MM.1S (cell line): ENCODE measurements at regions not wholly inside any gene's neighbourhood (a gene's known extent, or its start where the extent isn't known, plus 50 kb on each side); places are given as distances from the start of the nearest gene placed in this dataset.

Experiments used
- DNase-seq: peaks from one replicate; pipeline ENCODE4 v3.0.0-alpha.2; 2015
- H2AFZ ChIP-seq: fragments of 300-600 bp; sonication (generic); 2 replicates; pipeline ENCODE4 v1.6.0; 2016; ENCODE audit warnings: antibody characterized with exemption, low read length
- H3F3A ChIP-seq: fragments of 300-600 bp; sonication (generic); 2 replicates; pipeline ENCODE4 v1.6.1; 2016; ENCODE audit warnings: mild to moderate bottlenecking, antibody characterized with exemption, low read length, moderate library complexity, mixed read lengths; ENCODE audit not compliant: insufficient read depth
- H3K27ac ChIP-seq: fragments of 300-600 bp; sonication (generic); 2 replicates; pipeline ENCODE4 v1.5.1; 2016; ENCODE audit warnings: mild to moderate bottlenecking, low read length
- H3K27me3 ChIP-seq: fragments of 300-600 bp; sonication (generic); replicated peaks from 2 replicates; pipeline ENCODE4 v1.6.0; 2016; ENCODE audit warnings: low read length; ENCODE audit not compliant: insufficient read depth
- H3K36me3 ChIP-seq: fragments of 300-600 bp; sonication (generic); replicated peaks from 2 replicates; pipeline ENCODE4 v1.6.1; 2016; ENCODE audit warnings: mild to moderate bottlenecking, low read length, mixed read lengths; ENCODE audit not compliant: insufficient read depth
- H3K4me1 ChIP-seq: fragments of 300-600 bp; sonication (generic); 2 replicates; pipeline ENCODE4 v1.6.1; 2016; ENCODE audit warnings: low read length, mixed read lengths
- H3K4me2 ChIP-seq: fragments of 300-600 bp; sonication (generic); 2 replicates; pipeline ENCODE4 v1.6.0; 2016; ENCODE audit warnings: low read depth, low read length
- H3K4me3 ChIP-seq: fragments of 300-600 bp; sonication (generic); 2 replicates; pipeline ENCODE4 v1.5.1; 2016; ENCODE audit warnings: low read length, mixed read lengths
- H3K79me2 ChIP-seq: fragments of 300-600 bp; sonication (generic); 2 replicates; pipeline ENCODE4 v1.6.1; 2016; ENCODE audit warnings: mixed run types, low read length, mixed read lengths
- H3K9ac ChIP-seq: fragments of 300-600 bp; sonication (generic); 2 replicates; pipeline ENCODE4 v1.6.1; 2016; ENCODE audit warnings: low read length, mixed read lengths
- H3K9me2 ChIP-seq: fragments of 300-600 bp; sonication (generic); replicated peaks from 2 replicates; pipeline ENCODE4 v1.6.1; 2016; ENCODE audit warnings: mild to moderate bottlenecking, low read length, mixed read lengths; ENCODE audit not compliant: insufficient read depth
- H3K9me3 ChIP-seq: fragments of 300-600 bp; sonication (generic); replicated peaks from 2 replicates; pipeline ENCODE4 v1.6.1; 2016; ENCODE audit warnings: mild to moderate bottlenecking, low read length, mixed read lengths; ENCODE audit not compliant: insufficient read depth
- H4K20me1 ChIP-seq: fragments of 300-600 bp; sonication (generic); 2 replicates; pipeline ENCODE4 v1.6.1; 2016; ENCODE audit warnings: mild to moderate bottlenecking, low read length, moderate library complexity, mixed read lengths; ENCODE audit not compliant: insufficient read depth
- CTCF ChIP-seq: fragments of 300-600 bp; sonication (generic); IDR thresholded peaks from 2 replicates; pipeline ENCODE4 v1.5.1; 2016; ENCODE audit warnings: antibody characterized with exemption, low read length, mixed read lengths
- EZH2 ChIP-seq: fragments of 300-600 bp; sonication (generic); optimal IDR thresholded peaks from 2 replicates; pipeline ENCODE3; 2017; ENCODE audit warnings: low read depth, mild to moderate bottlenecking, antibody characterized with exemption, low read length, mixed read lengths
- EZH2phosphoT487 ChIP-seq: fragments of 300-600 bp; sonication (generic); IDR thresholded peaks from 2 replicates; pipeline ENCODE4 v1.6.1; 2018; ENCODE audit warnings: antibody characterized with exemption, low read length

GRCh38 chr3:109569135-109569846 is 231.9 kb upstream of the DPPA4 start:
- no peaks in the 10 kb centered on the region for H3K27me3 ChIP-seq
- no peaks in the 10 kb centered on the region for H3K36me3 ChIP-seq
- H4K20me1 ChIP-seq: no peaks in the 10 kb centered on the region
- H2AFZ ChIP-seq: no peak overlapping the region
- no peaks in the 10 kb centered on the region for H3K79me2 ChIP-seq
- no peak overlapping the region for H3K9ac ChIP-seq
- no peak overlapping the region for H3K4me3 ChIP-seq
- no peaks in the 10 kb centered on the region for H3K9me3 ChIP-seq
- H3K4me2 ChIP-seq: no peak overlapping the region
- TF ChIP-seq EZH2 (no peak), EZH2phosphoT487 (no peak), CTCF (no peak)
- no peaks in the 10 kb centered on the region for H3K4me1 ChIP-seq
- H3K9me2 ChIP-seq: no peaks in the 10 kb centered on the region
- no peak overlapping the region for H3K27ac ChIP-seq
- H3F3A ChIP-seq: no peaks in the 10 kb centered on the region
- no peak for DNase-seq

GRCh38 chr3:109570408-109570807 is 233.1 kb upstream of the DPPA4 start:
- Histone ChIP-seq H3K9ac (no peak overlapping the region), H4K20me1 (no peaks in the 10 kb centered on the region), H3K4me2 (no peak overlapping the region), H3K9me2 (no peaks in the 10 kb centered on the region), H3F3A (no peaks in the 10 kb centered on the region), H3K4me1 (no peaks in the 10 kb centered on the region), H3K36me3 (no peaks in the 10 kb centered on the region), H3K4me3 (no peak overlapping the region), H3K27ac (no peak overlapping the region), H3K79me2 (no peaks in the 10 kb centered on the region), H3K27me3 (no peaks in the 10 kb centered on the region), H3K9me3 (no peaks in the 10 kb centered on the region), H2AFZ (no peak overlapping the region)
- no peak for TF ChIP-seq CTCF
- no peak for DNase-seq

DNA sequence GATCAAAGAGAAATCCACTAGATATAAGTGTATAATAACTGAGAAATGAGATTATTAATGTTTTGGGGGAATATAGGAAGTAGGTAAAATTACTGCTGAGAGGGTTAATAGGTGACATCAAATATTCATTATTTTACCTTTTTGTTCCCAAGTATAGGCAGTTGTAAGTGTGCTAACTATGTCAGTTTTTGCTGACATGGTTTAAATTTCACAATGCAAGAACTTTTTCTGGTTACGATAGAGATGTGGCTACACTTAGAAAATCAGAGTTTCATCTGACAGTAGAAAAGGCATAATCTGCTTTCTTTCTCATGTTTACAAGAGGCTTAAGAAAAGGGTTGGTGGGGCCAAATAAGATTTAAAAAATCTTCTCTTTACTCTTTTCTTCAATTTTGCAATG is 235.0 kb upstream of the DPPA4 start:
- Histone ChIP-seq H3F3A (no peaks in the 10 kb centered on the region), H3K9ac (no peak overlapping the region), H3K4me2 (no peak overlapping the region), H3K27ac (no peak overlapping the region), H3K36me3 (no peaks in the 10 kb centered on the region), H3K4me3 (no peak overlapping the region), H3K9me3 (no peaks in the 10 kb centered on the region), H3K9me2 (no peaks in the 10 kb centered on the region), H2AFZ (no peak overlapping the region), H4K20me1 (no peaks in the 10 kb centered on the region), H3K27me3 (no peaks in the 10 kb centered on the region), H3K4me1 (no peaks in the 10 kb centered on the region), H3K79me2 (no peaks in the 10 kb centered on the region)
- DNase-seq: no peak
- no peak for TF ChIP-seq EZH2
- TF ChIP-seq EZH2phosphoT487: no peak
- TF ChIP-seq CTCF: no peak
